Neural crest cell (in vitro differentiated cells): ENCODE measurements at regions not wholly inside any gene's neighbourhood (a gene's known extent, or its start where the extent isn't known, plus 50 kb on each side); places are given as distances from the start of the nearest gene placed in this dataset.

ENCODE experiments used
- DNase-seq: peaks from one replicate; pipeline ENCODE4 v3.0.0; 2021; ENCODE audit warnings: low read depth, mixed read lengths, low spot score
- H3K27ac Mint-ChIP-seq: one replicate; pipeline ENCODE4 v1.8.0; 2021; ENCODE audit warnings: mild to moderate bottlenecking, mixed read lengths; ENCODE audit not compliant: unreplicated experiment
- H3K27me3 Mint-ChIP-seq: 2 replicates; pipeline ENCODE4 v1.8.0; 2021; ENCODE audit warnings: low read depth, mild to moderate bottlenecking, mixed read lengths
- H3K36me3 Mint-ChIP-seq: 2 replicates; pipeline ENCODE4 v1.8.0; 2021; ENCODE audit warnings: low read depth, mild to moderate bottlenecking, mixed read lengths
- H3K4me1 Mint-ChIP-seq: 2 replicates; pipeline ENCODE4 v1.8.0; 2021; ENCODE audit warnings: mixed read lengths
- H3K4me3 Mint-ChIP-seq: one replicate; pipeline ENCODE4 v1.8.0; 2021; ENCODE audit warnings: mild to moderate bottlenecking, mixed read lengths
- H3K9me3 Mint-ChIP-seq: 2 replicates; pipeline ENCODE4 v1.8.0; 2021; ENCODE audit warnings: mixed read lengths
- TF ChIP-seq, protein P1 (sequence below): fragments of 200-600 bp; sonication (generic); conservative IDR thresholded peaks from 2 replicates; pipeline ENCODE4 v1.5.0; 2021; ENCODE audit warnings: antibody characterized with exemption, mild to moderate bottlenecking

DNA sequence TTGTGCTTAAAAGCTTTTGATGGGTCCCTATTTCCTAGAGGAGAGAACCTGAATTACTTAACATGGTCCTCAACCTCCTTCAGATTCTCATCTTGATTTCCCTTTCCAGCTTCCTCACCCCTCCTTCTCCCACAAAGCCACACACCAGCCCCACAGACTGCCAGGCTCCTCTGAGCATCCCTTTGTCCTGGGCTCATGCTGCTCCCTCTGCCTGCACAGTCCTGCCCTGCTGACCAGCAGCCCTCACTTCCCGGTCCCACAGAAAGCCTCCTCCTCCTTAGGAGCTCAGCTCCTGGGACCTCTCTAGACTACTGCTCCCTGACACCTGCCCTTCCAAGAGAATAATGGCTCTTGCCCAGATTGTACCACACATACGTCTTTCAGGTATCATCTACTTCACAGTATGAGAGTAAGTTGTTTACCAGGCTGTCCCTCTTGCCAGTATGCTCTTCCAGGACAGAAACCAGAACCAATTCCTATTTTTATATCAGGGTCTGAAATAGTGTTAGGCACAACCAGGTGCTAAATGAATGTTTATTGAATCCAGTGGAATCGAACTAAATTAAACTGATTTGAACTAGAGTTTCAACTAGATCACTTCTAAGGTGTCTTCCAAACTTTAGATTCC lies 373.4 kb downstream of the LMX1A start:
- no peaks in the 10 kb centered on the region for H3K9me3 Mint-ChIP-seq
- H3K27ac Mint-ChIP-seq, result peak overlapping the region; percentile 14
- no peaks in the 10 kb centered on the region for H3K27me3 Mint-ChIP-seq
- TF ChIP-seq, protein P1, sequence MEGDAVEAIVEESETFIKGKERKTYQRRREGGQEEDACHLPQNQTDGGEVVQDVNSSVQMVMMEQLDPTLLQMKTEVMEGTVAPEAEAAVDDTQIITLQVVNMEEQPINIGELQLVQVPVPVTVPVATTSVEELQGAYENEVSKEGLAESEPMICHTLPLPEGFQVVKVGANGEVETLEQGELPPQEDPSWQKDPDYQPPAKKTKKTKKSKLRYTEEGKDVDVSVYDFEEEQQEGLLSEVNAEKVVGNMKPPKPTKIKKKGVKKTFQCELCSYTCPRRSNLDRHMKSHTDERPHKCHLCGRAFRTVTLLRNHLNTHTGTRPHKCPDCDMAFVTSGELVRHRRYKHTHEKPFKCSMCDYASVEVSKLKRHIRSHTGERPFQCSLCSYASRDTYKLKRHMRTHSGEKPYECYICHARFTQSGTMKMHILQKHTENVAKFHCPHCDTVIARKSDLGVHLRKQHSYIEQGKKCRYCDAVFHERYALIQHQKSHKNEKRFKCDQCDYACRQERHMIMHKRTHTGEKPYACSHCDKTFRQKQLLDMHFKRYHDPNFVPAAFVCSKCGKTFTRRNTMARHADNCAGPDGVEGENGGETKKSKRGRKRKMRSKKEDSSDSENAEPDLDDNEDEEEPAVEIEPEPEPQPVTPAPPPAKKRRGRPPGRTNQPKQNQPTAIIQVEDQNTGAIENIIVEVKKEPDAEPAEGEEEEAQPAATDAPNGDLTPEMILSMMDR, result no peak
- H3K4me3 Mint-ChIP-seq, result no peak overlapping the region
- peaks cover 7% of the 10 kb centered on the region for H3K4me1 Mint-ChIP-seq
- no peaks in the 10 kb centered on the region for H3K36me3 Mint-ChIP-seq
- no peak for DNase-seq

DNA sequence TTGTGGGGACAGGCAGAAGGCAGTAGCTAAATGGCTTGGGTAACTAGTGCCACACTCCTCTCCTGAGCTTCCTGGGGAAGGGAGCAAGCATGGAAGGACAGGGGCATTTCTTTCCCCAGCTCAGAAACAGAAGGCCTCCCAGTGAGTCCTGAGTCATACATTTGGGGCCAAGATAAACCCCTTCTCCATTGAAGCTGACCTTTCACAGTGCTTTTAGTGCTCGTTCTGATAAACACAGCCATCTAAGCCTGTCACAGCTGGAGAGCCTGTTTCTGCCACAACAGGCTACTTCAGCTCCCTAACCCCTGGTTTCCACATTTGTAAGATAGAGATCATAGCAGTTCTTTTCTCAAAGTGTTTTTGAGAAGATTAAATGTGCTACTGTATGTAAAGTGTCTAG lies 374.0 kb downstream of the LMX1A start:
- Mint-ChIP-seq H3K36me3 (no peaks in the 10 kb centered on the region), H3K27ac (no peak overlapping the region), H3K4me1 (peaks cover 7% of the 10 kb centered on the region), H3K27me3 (no peaks in the 10 kb centered on the region), H3K9me3 (no peaks in the 10 kb centered on the region), H3K4me3 (no peak overlapping the region)
- TF ChIP-seq, protein P1, result no peak
- no peak for DNase-seq

DNA sequence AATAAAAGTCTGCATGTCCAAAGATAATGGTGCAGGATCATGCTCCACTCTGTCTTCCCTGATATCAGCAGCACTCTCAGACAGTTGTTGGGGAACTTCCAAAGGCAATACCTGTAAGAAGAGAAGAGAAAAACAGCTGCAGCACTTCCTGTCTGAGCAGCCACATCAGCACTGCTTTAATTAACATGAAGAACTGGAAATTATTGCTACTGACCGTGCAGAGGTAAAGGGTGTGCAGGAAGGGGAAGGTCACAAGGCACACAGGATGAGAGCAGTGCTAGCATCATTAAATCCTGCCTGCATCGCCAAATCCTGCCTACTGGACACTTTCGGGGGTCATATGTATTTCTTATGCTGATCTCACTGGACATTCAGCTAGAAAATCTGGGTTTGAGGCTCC lies 379.0 kb downstream of the LMX1A start:
- peaks cover under 1% of the 10 kb centered on the region for H3K4me1 Mint-ChIP-seq
- TF ChIP-seq, protein P1, result no peak
- DNase-seq, result no peak
- no peak overlapping the region for H3K4me3 Mint-ChIP-seq
- H3K27ac Mint-ChIP-seq, result no peak overlapping the region
- H3K27me3 Mint-ChIP-seq, result no peaks in the 10 kb centered on the region
- peaks cover 3% of the 10 kb centered on the region for H3K9me3 Mint-ChIP-seq
- no peaks in the 10 kb centered on the region for H3K36me3 Mint-ChIP-seq

DNA sequence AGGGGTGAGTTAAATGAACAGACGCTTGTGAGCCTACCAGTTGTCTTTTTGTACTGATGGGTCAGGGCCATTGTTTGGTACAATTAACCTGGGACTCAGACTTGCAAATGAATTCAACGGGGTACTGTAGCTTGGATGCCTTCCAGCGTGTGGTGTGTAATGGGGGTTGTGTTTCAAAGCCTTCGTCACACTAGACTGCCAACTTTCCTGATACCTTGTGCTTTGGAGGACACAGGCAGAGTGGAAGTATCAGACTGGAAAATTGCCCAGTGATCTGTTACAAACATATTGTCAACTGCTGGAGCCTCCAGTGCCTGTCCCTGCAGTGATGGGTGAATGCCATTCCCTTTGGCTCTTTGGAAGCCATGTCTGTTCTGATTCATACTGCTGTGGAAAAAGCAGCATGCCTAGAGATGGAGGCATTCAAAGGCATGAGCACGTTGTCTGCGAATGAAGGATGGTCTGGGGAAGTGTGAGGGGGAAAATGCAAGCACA lies 384.5 kb downstream of the LMX1A start:
- DNase-seq, result no peak
- no peaks in the 10 kb centered on the region for H3K36me3 Mint-ChIP-seq
- H3K27ac Mint-ChIP-seq, result no peak overlapping the region
- H3K4me1 Mint-ChIP-seq, result no peaks in the 10 kb centered on the region
- peaks cover 3% of the 10 kb centered on the region for H3K9me3 Mint-ChIP-seq
- H3K4me3 Mint-ChIP-seq, result no peak overlapping the region
- no peaks in the 10 kb centered on the region for H3K27me3 Mint-ChIP-seq
- TF ChIP-seq, protein P1, result no peak

DNA sequence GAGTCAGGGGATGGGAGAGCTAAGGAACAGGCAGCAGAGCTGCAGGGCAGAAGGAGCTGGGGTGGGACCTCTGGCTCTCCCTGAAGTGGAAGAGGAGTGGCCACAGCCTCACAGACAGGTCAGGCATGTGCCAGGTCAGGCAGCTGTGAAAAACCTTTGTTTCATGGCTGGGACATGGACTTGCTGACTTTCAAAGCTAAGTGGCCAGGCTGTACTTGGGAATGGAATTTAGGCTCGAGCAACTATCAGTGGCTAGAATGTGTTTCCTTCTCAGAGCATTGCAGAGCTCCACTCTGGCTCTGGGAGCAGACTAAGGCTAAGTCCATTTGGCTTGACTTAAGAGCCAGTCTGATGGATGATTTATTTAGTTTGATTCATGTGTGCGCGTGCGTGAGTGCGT lies 385.1 kb downstream of the LMX1A start:
- TF ChIP-seq, protein P1, result no peak
- H3K4me1 Mint-ChIP-seq, result no peaks in the 10 kb centered on the region
- no peaks in the 10 kb centered on the region for H3K36me3 Mint-ChIP-seq
- peaks cover 3% of the 10 kb centered on the region for H3K9me3 Mint-ChIP-seq
- no peak for DNase-seq
- no peaks in the 10 kb centered on the region for H3K27me3 Mint-ChIP-seq
- H3K27ac Mint-ChIP-seq, result no peak overlapping the region
- no peak overlapping the region for H3K4me3 Mint-ChIP-seq
